22Rv1 (cell line): ENCODE measurements at regions not wholly inside any gene's neighbourhood (a gene's known extent, or its start where the extent isn't known, plus 50 kb on each side); places are given as distances from the start of the nearest gene placed in this dataset.
"Not testable (repeated sequence)": the region's sequence is repeated elsewhere in the genome, so short reads cannot be mapped to it uniquely, and the experiment has no call there.

Source experiments
- H3K27ac ChIP-seq: fragments of 450-650 bp; 2 replicates; pipeline ENCODE4 v1.5.1; 2017
- CTCF ChIP-seq: fragments of 450-650 bp; IDR thresholded peaks from 2 replicates; pipeline ENCODE4 v1.5.1; 2017; ENCODE audit warnings: mild to moderate bottlenecking
- ZFX ChIP-seq: fragments of 450-650 bp; IDR thresholded peaks from 2 replicates; pipeline ENCODE4 v1.6.1; 2017; ENCODE audit warnings: antibody characterized with exemption, borderline replicate concordance

- H3K27ac ChIP-seq, result no peak overlapping the region
- TF ChIP-seq CTCF (no peak), ZFX (no peak)
These were observed 75.4 kb upstream of the LRRC4C start for GRCh38 chr11:41534861-41535260.

GRCh38 chr11:41536021-41536568 lies 76.6 kb upstream of the LRRC4C start:
- H3K27ac ChIP-seq, result no peak overlapping the region
- TF ChIP-seq ZFX, result no peak
- TF ChIP-seq CTCF, result no peak

GRCh38 chr11:41544902-41545301 lies 85.5 kb upstream of the LRRC4C start:
- not testable (repeated sequence) for H3K27ac ChIP-seq

- no peak overlapping the region for H3K27ac ChIP-seq
- no peak for TF ChIP-seq ZFX
- no peak for TF ChIP-seq CTCF
These were observed 119.1 kb upstream of the LRRC4C start for GRCh38 chr11:41578421-41579051.

- TF ChIP-seq CTCF, result no peak
- TF ChIP-seq ZFX, result no peak
These were observed 120.1 kb upstream of the LRRC4C start for GRCh38 chr11:41579546-41579945.

GRCh38 chr11:41609511-41609910 lies 150.1 kb upstream of the LRRC4C start:
- TF ChIP-seq ZFX (no peak), CTCF (no peak)
- H3K27ac ChIP-seq, result no peak overlapping the region

More at GRCh38 chr11:41579546-41579945, 120.1 kb upstream of the LRRC4C start:
- no peak overlapping the region for H3K27ac ChIP-seq

GRCh38 chr11:41612415-41612814 lies 153.0 kb upstream of the LRRC4C start:
- TF ChIP-seq ZFX (no peak), CTCF (peak; percentile 72)
- H3K27ac ChIP-seq, result peak overlapping the region; percentile 16

- no peak for TF ChIP-seq ZFX
- TF ChIP-seq CTCF, result no peak
These were observed 153.9 kb upstream of the LRRC4C start for GRCh38 chr11:41613326-41613725.

More at GRCh38 chr11:41613326-41613725, 153.9 kb upstream of the LRRC4C start:
- H3K27ac ChIP-seq, result no peak overlapping the region; the same call in 1 of the 2 replicates
